A204.1 (cell line): ENCODE measurements at regions not wholly inside any gene's neighbourhood (a gene's known extent, or its start where the extent isn't known, plus 50 kb on each side); places are given as distances from the start of the nearest gene placed in this dataset.
A peak's percentile ranks its signal among the peaks of the same experiment; 100 is the strongest.

ENCODE experiments used
- FAIRE-seq: peaks from 2 replicates; lab custom pipeline; 2012; peaks lifted over from hg19 to GRCh38; lab: Jason Lieb, UNC

- FAIRE-seq: no peak
Observed at GRCh38 chr10:89153971-89154370, 53.1 kb downstream of the CH25H start.

- no peak for FAIRE-seq
Observed at GRCh38 chr10:89153116-89153515, 54.0 kb downstream of the CH25H start.

DNA sequence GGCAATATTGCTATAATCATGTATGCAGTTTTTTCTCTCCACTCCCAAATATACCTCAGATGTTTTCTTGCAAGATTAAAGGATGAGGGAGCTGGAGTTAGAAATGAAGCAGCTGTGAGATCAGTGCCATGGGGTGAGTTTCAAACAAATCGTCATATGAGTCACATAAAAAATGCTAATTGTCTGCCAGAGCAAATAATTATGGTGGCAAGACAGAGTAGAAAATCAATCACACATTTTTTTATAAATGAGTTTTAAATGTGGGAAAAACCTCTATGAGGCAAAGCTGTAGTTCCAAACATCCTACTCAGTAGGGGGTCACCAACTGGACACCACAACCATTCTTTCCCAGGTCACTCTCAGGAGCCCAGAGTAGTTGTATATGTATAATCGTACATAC, 55.3 kb downstream of the CH25H start:
- FAIRE-seq: no peak

GRCh38 chr10:89148061-89148460, 59.1 kb downstream of the CH25H start:
- FAIRE-seq: no peak

DNA sequence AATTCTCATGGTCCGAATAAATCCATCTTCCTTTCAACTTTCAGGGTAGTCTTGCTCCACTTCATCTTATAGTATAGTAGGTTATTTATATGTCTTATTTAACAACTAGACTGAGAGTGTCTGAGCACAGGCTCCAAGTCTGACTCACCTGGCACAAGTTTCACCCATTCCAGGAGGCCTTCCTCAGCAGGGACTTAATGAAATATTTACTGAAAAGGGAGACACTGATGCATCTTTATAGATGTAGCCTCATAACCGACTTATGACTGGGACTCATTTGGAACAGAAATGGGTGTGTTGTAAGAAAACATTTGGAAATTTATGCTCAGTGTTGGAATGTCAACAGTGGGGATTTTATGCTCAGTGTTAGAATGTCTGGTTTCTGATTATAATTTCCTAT, 59.9 kb downstream of the CH25H start:
- FAIRE-seq: no peak

DNA sequence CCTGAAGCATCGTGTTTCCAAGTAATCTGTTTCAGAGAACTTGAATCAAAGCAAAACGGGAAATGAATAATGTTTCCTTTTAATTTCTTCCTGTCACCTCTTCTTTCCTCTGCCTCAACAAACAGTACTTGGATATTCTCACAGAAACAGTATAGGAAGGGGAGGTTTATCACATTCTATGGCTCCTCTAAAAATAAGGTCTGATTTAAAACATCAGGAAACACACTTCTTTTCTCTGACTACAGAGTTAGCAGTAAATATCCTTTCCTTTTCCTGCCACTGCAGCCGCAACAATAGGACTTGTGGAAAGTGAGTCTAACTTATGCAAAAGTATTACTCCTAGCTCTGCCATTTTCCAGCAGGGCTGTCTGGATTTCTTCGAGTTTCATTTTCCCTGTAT, 62.3 kb downstream of the CH25H start:
- FAIRE-seq: no peak

DNA sequence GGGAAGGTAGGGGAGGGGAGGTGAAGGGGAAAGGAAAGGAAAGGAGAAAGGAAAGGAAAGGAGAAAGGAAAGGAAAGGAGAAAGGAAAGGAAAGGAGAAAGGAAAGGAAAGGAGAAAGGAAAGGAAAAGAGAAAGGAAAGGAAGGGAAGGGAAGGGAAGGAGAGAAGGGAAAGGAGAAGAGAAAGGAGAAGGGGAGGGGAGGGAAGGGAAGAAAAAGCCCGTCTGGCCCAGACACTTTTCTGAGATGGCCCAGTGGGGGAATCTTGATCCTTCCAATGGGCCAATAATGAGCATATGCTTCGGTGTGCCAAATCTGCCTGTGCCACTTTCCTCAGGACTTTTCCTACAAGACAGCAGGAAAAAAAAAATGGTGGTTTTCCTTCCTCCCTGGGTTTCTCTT, 64.5 kb downstream of the CH25H start:
- no peak for FAIRE-seq

GRCh38 chr10:89138755-89139490, 68.2 kb downstream of the CH25H start:
- no peak for FAIRE-seq

GRCh38 chr10:89134963-89135362, 72.2 kb downstream of the CH25H start:
- FAIRE-seq: no peak

- no peak for FAIRE-seq
Observed at GRCh38 chr10:89129911-89130310, 77.2 kb downstream of the CH25H start.

GRCh38 chr10:89122433-89123051, 84.6 kb downstream of the CH25H start:
- FAIRE-seq: no peak

- no peak for FAIRE-seq
Observed at GRCh38 chr10:89121764-89122020, 85.4 kb downstream of the CH25H start.

DNA sequence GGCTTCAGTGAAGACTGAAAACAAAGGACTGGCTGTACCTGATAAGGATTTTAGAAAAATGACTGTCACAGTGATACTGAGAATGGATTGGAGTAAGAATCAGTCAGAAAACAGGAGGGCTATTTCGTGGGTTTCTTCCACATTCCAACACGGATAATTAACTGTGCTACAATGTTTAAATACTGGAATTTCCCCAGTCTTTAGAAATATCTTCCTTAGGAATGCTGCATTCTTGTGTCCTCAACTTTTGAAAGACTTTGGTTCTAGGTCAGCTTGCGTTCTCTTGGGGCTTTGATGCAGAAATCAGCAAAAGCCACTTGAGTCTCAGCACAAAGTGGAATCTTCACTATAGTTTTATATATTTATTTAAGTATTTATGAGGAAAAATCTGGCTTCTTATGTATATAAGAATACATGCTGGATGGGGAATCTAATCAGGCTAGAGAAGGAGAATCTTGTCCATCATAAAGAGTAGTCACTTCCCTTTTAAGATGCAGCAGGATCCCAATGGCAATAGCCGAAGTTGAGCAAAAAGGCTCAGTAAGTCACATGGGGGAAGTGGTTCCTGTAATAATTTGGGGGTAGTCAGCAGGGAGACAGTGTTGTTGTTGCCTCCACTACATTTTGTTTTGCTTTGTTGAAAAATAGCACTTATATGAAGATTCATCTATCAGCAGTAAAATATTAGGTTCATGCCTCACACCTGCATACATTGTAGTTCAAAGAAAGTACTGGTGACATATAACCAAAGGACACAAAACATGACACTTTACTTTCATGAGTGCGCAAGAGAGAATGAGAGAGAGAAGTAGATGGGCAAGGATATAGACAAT, 86.0 kb downstream of the CH25H start:
- FAIRE-seq: no peak

DNA sequence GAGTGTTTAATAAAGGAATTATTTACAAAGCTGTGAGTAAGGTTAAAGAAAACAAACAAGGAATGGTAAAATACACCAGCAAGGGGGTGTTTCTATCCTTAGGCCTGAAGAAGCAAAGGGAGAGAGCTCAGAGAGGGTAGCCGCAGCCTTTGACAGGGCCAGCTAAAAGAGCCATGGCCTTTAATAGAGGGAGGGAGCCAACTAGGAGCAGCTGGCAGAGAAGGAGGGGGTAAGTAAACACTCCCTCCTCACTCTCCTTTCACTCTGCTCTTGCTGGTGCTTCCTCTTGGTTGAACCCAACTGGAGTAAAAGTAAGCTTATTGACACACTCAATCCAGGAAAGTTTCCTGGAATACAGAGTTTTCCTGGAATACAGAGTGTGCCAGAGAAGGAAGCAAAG, 87.5 kb downstream of the CH25H start:
- no peak for FAIRE-seq

- FAIRE-seq: no peak
Observed at GRCh38 chr10:89118091-89118490, 89.0 kb downstream of the CH25H start.

DNA sequence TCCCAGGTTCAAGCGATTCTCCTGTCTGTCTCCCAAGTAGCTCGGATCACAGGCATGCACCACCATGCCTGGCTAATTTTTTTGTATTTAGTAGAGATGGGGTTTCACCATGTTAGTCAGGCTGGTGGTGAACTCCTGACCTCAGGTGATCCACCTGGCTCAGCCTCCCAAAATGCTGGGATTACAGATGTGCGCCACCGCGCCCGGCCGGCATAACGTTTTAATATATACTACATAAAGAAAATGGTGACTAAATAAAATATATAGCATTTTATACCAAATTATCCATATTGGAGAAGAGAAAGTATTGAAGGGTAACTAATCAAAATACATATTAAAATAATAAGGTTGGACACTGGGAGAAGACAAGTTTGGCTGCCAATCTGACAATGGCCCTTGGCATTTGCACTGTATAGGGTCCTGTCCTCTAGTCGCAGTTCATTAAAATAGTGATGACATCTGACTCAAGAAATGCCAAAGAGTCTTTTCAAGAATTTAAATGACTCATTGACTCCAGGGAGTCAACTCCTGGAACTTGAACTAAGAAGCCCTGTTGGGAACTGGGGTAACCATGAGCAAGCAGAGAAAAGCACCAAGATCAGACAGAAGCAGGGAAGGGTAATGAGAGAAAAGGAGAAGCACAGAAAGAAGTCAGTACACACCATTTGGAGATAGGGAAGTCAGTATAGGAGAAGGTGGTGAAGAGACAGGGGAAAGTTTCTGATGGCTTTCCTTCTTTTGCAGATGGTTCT, 91.1 kb downstream of the CH25H start:
- FAIRE-seq: no peak

DNA sequence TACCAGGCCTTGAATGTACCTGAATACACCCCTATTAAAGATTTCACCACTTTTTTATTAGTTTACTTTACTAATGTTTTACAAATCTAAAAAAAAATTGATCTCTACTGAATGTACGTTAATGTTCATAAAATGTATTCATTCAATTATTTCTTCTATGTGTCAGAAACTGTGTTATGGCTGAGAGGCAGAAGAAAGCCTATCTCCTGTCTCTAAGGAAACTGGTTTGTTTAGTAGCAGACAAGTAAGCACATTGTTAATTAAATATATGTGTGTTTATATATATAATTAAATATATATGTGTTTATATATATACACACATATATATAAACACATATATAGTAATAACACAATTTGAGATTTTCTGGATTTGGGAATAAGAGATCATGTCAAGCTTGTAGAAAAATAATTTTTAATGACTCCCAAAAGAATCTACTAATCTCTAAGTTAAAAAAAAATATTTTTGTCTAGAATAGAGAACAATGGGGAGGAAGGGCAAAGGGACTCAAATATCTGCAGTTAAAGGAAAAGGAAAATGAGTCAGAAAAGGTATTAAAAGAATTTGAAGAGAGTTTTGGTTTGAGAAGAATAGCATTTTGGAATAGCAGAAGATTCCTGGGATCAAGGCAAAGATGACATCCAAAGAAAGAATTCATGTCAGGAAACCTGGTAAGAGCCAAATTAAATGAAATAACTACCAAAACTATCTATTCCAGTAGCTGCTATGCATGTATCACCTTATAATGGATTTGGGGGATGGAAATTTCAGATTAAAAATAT, 92.1 kb downstream of the CH25H start:
- peak; percentile 52 for FAIRE-seq

DNA sequence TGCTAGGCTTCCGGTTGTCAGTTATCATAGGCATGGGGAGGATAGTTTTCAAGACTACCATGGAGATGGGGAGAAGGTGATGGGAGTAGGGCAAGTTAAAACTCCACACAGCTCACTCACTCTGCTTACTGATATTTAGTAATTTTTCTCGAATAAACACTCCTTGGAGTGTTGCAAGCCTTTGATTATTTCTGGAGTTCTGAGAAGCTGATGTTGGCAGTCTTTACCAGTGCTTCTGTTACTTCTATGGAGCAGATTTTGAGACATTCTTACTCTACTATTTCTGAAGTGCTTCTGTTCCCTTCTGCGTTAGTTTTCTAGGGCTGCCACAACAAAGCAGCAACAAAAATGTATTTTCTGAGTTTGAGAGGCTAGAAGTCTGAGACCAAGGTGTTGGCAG, 104.4 kb downstream of the CH25H start:
- no peak for FAIRE-seq

DNA sequence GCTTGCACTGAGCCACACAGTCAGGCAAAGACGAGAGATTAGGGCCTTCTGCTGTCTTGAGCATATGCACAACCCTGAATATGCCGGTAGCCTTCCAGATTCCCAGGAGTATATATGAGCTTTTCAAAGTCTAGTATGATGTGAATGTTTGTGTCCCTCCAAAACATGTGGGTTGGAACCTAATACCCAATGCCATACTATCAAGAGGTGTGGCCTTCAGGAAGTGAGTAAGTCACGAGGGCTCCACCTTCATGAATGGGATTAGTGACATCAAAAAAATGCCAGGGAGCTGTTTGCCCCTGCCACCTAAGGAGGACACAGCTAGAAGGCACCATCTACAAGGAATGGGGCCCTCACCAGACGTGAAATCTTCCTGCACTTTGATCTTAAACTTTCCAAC, 105.2 kb downstream of the CH25H start:
- no peak for FAIRE-seq

- no peak for FAIRE-seq
Observed at GRCh38 chr10:89100680-89101079, 106.4 kb downstream of the CH25H start.

DNA sequence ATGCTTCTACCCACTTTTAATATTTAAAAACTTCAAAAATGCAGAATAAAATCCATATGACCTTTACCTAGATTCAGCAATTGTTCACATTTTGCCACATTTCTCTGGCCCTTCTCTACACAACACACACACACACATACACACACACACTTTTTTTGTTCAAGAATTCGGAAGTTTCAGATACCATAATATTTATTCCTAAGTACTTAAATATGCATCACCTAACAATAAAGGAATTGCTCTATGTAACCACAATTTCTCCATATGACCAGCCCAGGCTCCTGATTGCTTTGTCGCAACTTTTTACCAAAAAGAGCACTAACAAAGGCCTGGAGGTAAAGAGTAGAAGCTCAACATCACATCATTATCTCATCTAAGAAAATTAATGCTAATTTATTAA, 106.6 kb downstream of the FAS start:
- FAIRE-seq: no peak
